ENCODE measurements at regions not wholly inside any gene's neighbourhood (a gene's known extent, or its start where the extent isn't known, plus 50 kb on each side); places are given as distances from the start of the nearest gene placed in this dataset.

GRCh38 chr15:31238906-31239305 lies 87.7 kb upstream of the KLF13 start:
- no peak for TF ChIP-seq CTCF (conservative IDR thresholded peaks at IDR 0.05)
- TF ChIP-seq ZFX (IDR thresholded peaks at IDR 0.05): no peak

Measured in C4-2B (cell line).